ENCODE measurements at regions not wholly inside any gene's neighbourhood (a gene's known extent, or its start where the extent isn't known, plus 50 kb on each side); places are given as distances from the start of the nearest gene placed in this dataset.
"Not testable (repeated sequence)": the region's sequence is repeated elsewhere in the genome, so short reads cannot be mapped to it uniquely, and the experiment has no call there.

DNA sequence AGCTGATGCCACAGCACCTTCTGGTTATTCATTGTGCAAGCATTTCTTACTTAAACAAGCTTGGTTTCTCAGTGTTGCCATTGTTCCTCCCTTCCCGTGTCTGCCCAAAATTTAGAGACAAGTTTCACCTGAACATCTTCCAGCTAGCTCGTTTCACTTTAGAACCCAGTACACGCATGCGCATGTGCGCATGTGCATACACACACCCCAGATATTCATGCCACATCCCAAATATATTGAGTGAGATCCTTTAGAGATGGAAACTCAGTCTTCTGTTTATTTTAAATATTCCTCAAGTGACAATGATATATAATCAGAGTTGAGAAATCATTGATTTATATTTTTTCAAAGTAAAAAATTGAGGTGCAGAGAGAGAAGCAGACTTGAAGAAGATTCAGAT, 147.6 kb downstream of the PLK2 start:
- H3K4me1 Mint-ChIP-seq: no peaks in the 10 kb centered on the region
- no peak overlapping the region for H3K4me3 Mint-ChIP-seq
- H3K36me3 Mint-ChIP-seq: no peaks in the 10 kb centered on the region
- POLR2A ChIA-PET: no interaction called here
- DNase-seq (no peak), ATAC-seq (ENCODE audit: low read depth) (no peak)
- no peaks in the 10 kb centered on the region for H3K9me3 Mint-ChIP-seq
- no peak overlapping the region for H3K27ac Mint-ChIP-seq
- H3K27me3 Mint-ChIP-seq: no peaks in the 10 kb centered on the region

DNA sequence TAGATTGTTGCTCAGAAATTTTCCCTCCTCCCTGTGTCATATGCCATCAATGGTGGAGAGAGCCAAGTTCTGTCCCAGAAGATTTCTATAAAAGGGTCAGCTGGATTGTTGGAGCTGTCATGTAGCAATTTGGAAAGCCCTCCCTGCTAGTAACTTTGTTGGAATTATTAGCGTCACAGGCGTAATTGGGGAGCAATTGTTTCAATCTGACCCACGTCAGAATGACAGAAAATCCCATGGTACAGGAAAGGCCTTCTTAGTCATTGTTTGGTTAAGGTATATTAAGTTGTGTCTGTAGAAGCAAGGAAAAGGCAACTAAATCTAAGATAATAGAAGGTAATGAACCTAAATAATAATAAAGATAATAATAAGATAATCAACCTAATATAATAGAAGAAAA, 148.4 kb downstream of the PLK2 start:
- no peaks in the 10 kb centered on the region for H3K36me3 Mint-ChIP-seq
- no peaks in the 10 kb centered on the region for H3K4me1 Mint-ChIP-seq
- no peak for ATAC-seq (ENCODE audit: low read depth)
- POLR2A ChIA-PET: no interaction called here
- H3K27ac Mint-ChIP-seq: no peak overlapping the region
- no peak overlapping the region for H3K4me3 Mint-ChIP-seq
- H3K27me3 Mint-ChIP-seq: no peaks in the 10 kb centered on the region
- no peak for DNase-seq
- no peaks in the 10 kb centered on the region for H3K9me3 Mint-ChIP-seq

GRCh38 chr5:58308384-58308783, 151.5 kb downstream of the PLK2 start:
- H3K9me3 Mint-ChIP-seq; H3K27ac Mint-ChIP-seq; ATAC-seq (ENCODE audit: low read depth); H3K4me3 Mint-ChIP-seq; H3K4me1 Mint-ChIP-seq; H3K27me3 Mint-ChIP-seq; DNase-seq; H3K36me3 Mint-ChIP-seq; POLR2A ChIA-PET: not testable (repeated sequence)

DNA sequence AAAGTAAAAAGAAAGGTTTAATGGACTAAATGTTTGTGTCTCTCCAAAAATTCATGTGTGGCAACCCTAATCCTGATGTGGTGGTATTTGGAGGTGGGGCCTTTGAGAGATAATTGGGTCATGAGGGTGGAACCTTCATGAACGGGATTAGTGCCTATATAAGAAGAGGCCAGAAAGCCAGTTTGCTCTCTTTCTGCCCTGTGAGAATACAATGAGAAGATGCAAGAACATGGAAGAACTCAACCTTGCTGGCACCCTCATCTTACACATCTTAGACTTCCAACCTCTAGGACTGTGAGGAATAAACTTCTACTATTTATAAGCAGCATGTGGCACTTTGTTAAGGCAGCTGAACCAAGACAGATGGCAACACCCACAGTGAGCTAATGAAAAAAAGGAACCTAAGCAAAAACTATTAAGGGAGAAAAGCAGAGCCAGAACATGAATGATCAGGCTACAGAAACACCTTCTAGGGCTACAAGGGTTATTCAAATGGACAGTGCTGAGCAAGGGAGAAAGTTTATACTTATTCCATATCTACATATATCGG, 159.5 kb downstream of the PLK2 start:
- H3K27ac Mint-ChIP-seq: no peak overlapping the region
- H3K27me3 Mint-ChIP-seq: peaks cover 2% of the 10 kb centered on the region
- no peaks in the 10 kb centered on the region for H3K36me3 Mint-ChIP-seq
- POLR2A ChIA-PET: no interaction called here
- no peak for DNase-seq
- no peaks in the 10 kb centered on the region for H3K9me3 Mint-ChIP-seq
- no peak for ATAC-seq (ENCODE audit: low read depth)
- no peak overlapping the region for H3K4me3 Mint-ChIP-seq
- no peaks in the 10 kb centered on the region for H3K4me1 Mint-ChIP-seq

DNA sequence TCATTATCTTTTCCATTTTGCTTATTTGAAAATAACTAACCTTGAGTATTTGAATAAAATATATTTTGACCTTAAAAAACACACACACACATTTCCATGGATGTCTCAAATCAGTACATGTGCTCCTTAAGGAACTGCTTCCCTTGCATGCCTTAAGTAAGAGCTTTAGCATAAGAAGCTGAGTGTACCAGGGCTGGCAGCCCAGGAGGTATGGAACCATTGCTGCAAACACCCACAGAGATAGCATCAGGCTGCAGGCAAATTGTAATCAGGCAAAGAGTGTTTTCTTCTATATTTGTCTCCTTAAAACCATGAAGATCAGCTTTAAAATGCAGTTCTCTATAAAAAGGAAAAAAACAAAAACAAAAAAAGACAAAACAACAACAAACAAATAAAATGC, 160.6 kb downstream of the PLK2 start:
- no peaks in the 10 kb centered on the region for H3K36me3 Mint-ChIP-seq
- H3K27ac Mint-ChIP-seq: no peak overlapping the region
- DNase-seq (no peak), ATAC-seq (ENCODE audit: low read depth) (no peak)
- H3K9me3 Mint-ChIP-seq: no peaks in the 10 kb centered on the region
- no peak overlapping the region for H3K4me3 Mint-ChIP-seq
- H3K27me3 Mint-ChIP-seq: peaks cover 2% of the 10 kb centered on the region
- POLR2A ChIA-PET: no interaction called here
- H3K4me1 Mint-ChIP-seq: no peaks in the 10 kb centered on the region

- Mint-ChIP-seq H3K36me3 (no peaks in the 10 kb centered on the region), H3K27me3 (peaks cover 2% of the 10 kb centered on the region), H3K9me3 (no peaks in the 10 kb centered on the region), H3K4me1 (no peaks in the 10 kb centered on the region), H3K4me3 (no peak overlapping the region), H3K27ac (no peak overlapping the region)
- POLR2A ChIA-PET: no interaction called here
- no peak for ATAC-seq (ENCODE audit: low read depth)
- DNase-seq: no peak
Measured at GRCh38 chr5:58294598-58295305, 165.1 kb downstream of the PLK2 start.

- H3K36me3 Mint-ChIP-seq; H3K27ac Mint-ChIP-seq; ATAC-seq (ENCODE audit: low read depth); H3K9me3 Mint-ChIP-seq; DNase-seq; POLR2A ChIA-PET; H3K4me1 Mint-ChIP-seq; H3K27me3 Mint-ChIP-seq; H3K4me3 Mint-ChIP-seq: not testable (repeated sequence)
Measured at GRCh38 chr5:58288275-58288674, 171.6 kb downstream of the PLK2 start.

GRCh38 chr5:58286741-58287140, 173.1 kb downstream of the PLK2 start:
- Mint-ChIP-seq H3K27ac (no peak overlapping the region), H3K4me3 (no peak overlapping the region), H3K9me3 (no peaks in the 10 kb centered on the region), H3K36me3 (no peaks in the 10 kb centered on the region), H3K4me1 (no peaks in the 10 kb centered on the region), H3K27me3 (no peaks in the 10 kb centered on the region)
- POLR2A ChIA-PET: no interaction called here
- ATAC-seq (ENCODE audit: low read depth) (no peak), DNase-seq (no peak)

DNA sequence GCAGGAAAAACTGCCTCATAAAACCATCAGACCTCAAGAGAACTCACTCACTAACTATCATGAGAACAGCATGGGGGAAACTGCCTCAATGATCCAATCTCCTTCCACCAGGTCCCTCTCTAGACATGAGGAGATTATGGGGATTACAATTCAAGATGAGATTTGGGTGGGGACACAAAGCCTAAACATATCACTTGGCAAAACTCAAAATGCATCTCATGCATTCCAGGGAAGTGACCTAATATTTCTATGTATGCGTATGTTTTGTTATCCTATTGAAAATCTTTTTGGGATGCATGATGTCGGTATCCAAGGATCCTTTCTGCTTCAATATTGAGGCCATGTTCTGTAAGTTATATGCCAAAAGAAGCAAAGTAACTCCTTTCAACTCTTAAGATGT, 174.0 kb downstream of the PLK2 start:
- H3K4me3 Mint-ChIP-seq: no peak overlapping the region
- DNase-seq: no peak
- no peaks in the 10 kb centered on the region for H3K36me3 Mint-ChIP-seq
- no peaks in the 10 kb centered on the region for H3K4me1 Mint-ChIP-seq
- H3K9me3 Mint-ChIP-seq: no peaks in the 10 kb centered on the region
- no peaks in the 10 kb centered on the region for H3K27me3 Mint-ChIP-seq
- ATAC-seq (ENCODE audit: low read depth): no peak
- POLR2A ChIA-PET: no interaction called here
- H3K27ac Mint-ChIP-seq: no peak overlapping the region

DNA sequence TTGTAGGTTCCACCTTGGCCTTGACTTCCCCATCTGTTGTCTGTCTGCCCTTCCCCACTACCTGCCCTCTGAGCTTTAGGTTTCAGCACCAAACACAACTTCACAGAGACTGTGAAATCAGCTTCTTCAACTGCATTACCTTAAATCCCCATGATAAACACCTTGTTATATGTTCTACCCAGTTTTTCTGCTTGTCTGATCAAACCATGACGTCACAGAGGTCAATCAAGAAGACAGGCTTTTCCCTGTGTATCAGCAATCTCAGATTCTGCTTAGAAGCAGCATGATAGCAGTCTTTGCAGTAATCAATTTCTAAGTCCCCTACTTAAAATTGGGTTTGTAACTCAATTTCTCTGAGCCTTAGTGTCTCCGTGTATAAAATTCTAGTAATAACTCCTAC, 175.0 kb downstream of the PLK2 start:
- ATAC-seq (ENCODE audit: low read depth): no peak
- DNase-seq: no peak
- Mint-ChIP-seq H3K4me1 (no peaks in the 10 kb centered on the region), H3K9me3 (no peaks in the 10 kb centered on the region), H3K4me3 (no peak overlapping the region), H3K27me3 (no peaks in the 10 kb centered on the region), H3K36me3 (no peaks in the 10 kb centered on the region), H3K27ac (peak overlapping the region; percentile 5)
- POLR2A ChIA-PET: no interaction called here

DNA sequence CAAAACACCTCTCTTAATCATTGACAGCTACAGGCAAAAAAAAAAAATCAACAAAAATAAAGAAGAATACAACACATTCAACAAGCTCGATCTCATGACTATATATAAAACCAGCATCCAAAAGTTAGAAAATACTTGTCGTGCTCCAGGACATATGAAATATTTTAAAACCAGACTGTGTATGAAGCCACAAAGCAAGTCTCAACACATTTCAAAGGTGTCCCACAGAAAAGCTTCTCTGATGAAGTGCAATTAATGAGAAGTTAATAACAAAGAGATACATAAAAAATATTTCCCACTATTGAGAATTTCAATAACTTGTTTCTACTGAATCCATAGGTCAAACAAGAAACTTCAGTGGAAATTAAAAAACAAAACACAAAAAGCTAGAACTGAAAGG, 178.7 kb downstream of the PLK2 start:
- no peak overlapping the region for H3K27ac Mint-ChIP-seq
- POLR2A ChIA-PET: no interaction called here
- H3K4me3 Mint-ChIP-seq: no peak overlapping the region
- H3K36me3 Mint-ChIP-seq: no peaks in the 10 kb centered on the region
- no peaks in the 10 kb centered on the region for H3K27me3 Mint-ChIP-seq
- DNase-seq (no peak), ATAC-seq (ENCODE audit: low read depth) (no peak)
- no peaks in the 10 kb centered on the region for H3K9me3 Mint-ChIP-seq
- H3K4me1 Mint-ChIP-seq: no peaks in the 10 kb centered on the region

GRCh38 chr5:58279259-58279658, 180.6 kb downstream of the PLK2 start:
- Mint-ChIP-seq H3K4me1 (no peaks in the 10 kb centered on the region), H3K4me3 (no peak overlapping the region), H3K9me3 (no peaks in the 10 kb centered on the region), H3K27me3 (no peaks in the 10 kb centered on the region), H3K36me3 (no peaks in the 10 kb centered on the region), H3K27ac (no peak overlapping the region)
- no peak for ATAC-seq (ENCODE audit: low read depth)
- DNase-seq: no peak
- POLR2A ChIA-PET: no interaction called here

GRCh38 chr5:58276431-58276830, 183.5 kb downstream of the PLK2 start:
- POLR2A ChIA-PET: no interaction called here
- DNase-seq (no peak), ATAC-seq (ENCODE audit: low read depth) (no peak)
- Mint-ChIP-seq H3K27ac (no peak overlapping the region), H3K36me3 (no peaks in the 10 kb centered on the region), H3K4me1 (no peaks in the 10 kb centered on the region), H3K9me3 (no peaks in the 10 kb centered on the region), H3K27me3 (no peaks in the 10 kb centered on the region), H3K4me3 (no peak overlapping the region)

DNA sequence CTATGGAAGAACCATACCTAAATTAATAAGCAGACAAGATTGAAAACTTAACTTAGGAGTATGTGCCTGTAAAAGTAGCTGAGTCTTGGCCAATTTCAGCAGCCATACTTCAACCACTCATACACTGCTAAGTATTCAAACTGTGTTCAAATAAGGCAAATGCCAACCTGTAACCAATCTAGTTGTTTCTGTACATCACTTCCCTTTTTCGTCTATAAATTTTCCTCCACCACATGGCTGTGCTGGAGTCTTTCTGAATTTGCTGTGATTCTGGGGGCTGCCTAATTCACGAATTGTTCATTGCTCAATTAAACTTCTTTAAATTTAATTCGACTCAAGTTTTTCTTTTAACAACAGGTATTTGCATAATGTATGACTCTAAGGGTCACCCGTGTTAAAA, 184.4 kb downstream of the PLK2 start:
- DNase-seq: no peak
- Mint-ChIP-seq H3K4me3 (no peak overlapping the region), H3K27ac (no peak overlapping the region), H3K27me3 (no peaks in the 10 kb centered on the region), H3K4me1 (no peaks in the 10 kb centered on the region), H3K36me3 (no peaks in the 10 kb centered on the region), H3K9me3 (no peaks in the 10 kb centered on the region)
- no peak for ATAC-seq (ENCODE audit: low read depth)
- POLR2A ChIA-PET: no interaction called here

DNA sequence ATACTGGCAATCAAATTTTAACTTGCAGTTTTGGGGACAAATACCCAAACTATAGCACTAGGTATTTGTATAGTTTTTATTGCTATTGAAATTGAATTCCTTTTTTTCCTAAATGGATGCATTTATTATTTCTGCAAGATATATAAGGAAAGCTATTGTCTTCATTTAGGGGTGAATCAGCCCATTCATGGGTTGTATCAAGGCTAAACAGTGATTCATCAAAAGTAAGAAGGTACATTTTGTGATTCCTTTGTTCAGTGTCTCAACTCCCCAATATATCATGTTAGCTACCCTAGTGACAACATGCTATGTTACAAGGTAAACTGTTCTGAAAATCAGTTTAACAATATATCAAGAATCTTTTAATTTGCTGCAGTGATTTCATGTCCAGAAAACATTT, 185.7 kb downstream of the PLK2 start:
- ATAC-seq (ENCODE audit: low read depth): no peak
- no peaks in the 10 kb centered on the region for H3K27me3 Mint-ChIP-seq
- H3K4me1 Mint-ChIP-seq: no peaks in the 10 kb centered on the region
- no peak overlapping the region for H3K4me3 Mint-ChIP-seq
- H3K9me3 Mint-ChIP-seq: no peaks in the 10 kb centered on the region
- no peak for DNase-seq
- H3K36me3 Mint-ChIP-seq: no peaks in the 10 kb centered on the region
- no peak overlapping the region for H3K27ac Mint-ChIP-seq
- POLR2A ChIA-PET: no interaction called here

Data from activated naive CD8-positive, alpha-beta T cell treated with anti-CD3 and anti-CD28 coated beads, Interleukin-2, amount 10 ng/mL, durations not matched to agents 7 days and 5 days (primary cell).